ENCODE measurements at regions not wholly inside any gene's neighbourhood (a gene's known extent, or its start where the extent isn't known, plus 50 kb on each side); places are given as distances from the start of the nearest gene placed in this dataset.

- TF ChIP-seq CTCF (conservative IDR thresholded peaks at IDR 0.05; ENCODE audit: low read depth in 2 of 2) (no peak), EZH2 (IDR thresholded peaks at IDR 0.05; ENCODE audit: low read depth, unreplicated experiment) (no peak), ZNF114 (CRISPR knock-in tag; IDR thresholded peaks at IDR 0.05) (no peak), POLR2AphosphoS5 (IDR thresholded peaks at IDR 0.05; ENCODE audit: low read depth) (no peak), CREB1 (CRISPR knock-in tag; IDR thresholded peaks at IDR 0.05; ENCODE audit: low read depth) (no peak), JUNB (IDR thresholded peaks at IDR 0.05; ENCODE audit: unreplicated experiment) (no peak), EZH2phosphoT487 (IDR thresholded peaks at IDR 0.05; ENCODE audit: unreplicated experiment) (no peak), REST (IDR thresholded peaks at IDR 0.05; ENCODE audit: unreplicated experiment) (no peak), ZNF331 (CRISPR knock-in tag; IDR thresholded peaks at IDR 0.05; ENCODE audit: low read depth) (no peak)
Observed at GRCh38 chr5:38048400-38048799, 208.6 kb upstream of the GDNF start.
